Activated T-cell treated with anti-CD3 and anti-CD28 coated beads, Interleukin-2, amount 50 U/mL, for 1 hour (primary cell): ENCODE measurements at regions not wholly inside any gene's neighbourhood (a gene's known extent, or its start where the extent isn't known, plus 50 kb on each side); places are given as distances from the start of the nearest gene placed in this dataset.

Experiments used
- DNase-seq: peaks from one replicate; pipeline ENCODE4 v3.0.0-alpha.2; 2020

- no peak for DNase-seq
Measured at GRCh38 chr7:46468753-46469356, 547.8 kb upstream of the IGFBP3 start.

- DNase-seq: no peak
Measured at GRCh38 chr7:46463170-46463569, 542.1 kb upstream of the IGFBP3 start.

GRCh38 chr7:46461334-46461777, 540.3 kb upstream of the IGFBP3 start:
- DNase-seq: no peak

GRCh38 chr7:46459942-46460341, 538.9 kb upstream of the IGFBP3 start:
- DNase-seq: no peak

- DNase-seq: no peak
Measured at GRCh38 chr7:46454816-46455215, 533.7 kb upstream of the IGFBP3 start.

- no peak for DNase-seq
Measured at GRCh38 chr7:46452561-46453135, 531.6 kb upstream of the IGFBP3 start.

GRCh38 chr7:46451846-46452245, 530.8 kb upstream of the IGFBP3 start:
- no peak for DNase-seq

GRCh38 chr7:46450886-46451285, 529.8 kb upstream of the IGFBP3 start:
- no peak for DNase-seq

GRCh38 chr7:46450425-46450824, 529.4 kb upstream of the IGFBP3 start:
- DNase-seq: no peak

GRCh38 chr7:46449743-46450142, 528.7 kb upstream of the IGFBP3 start:
- no peak for DNase-seq

- DNase-seq: no peak
Measured at GRCh38 chr7:46448478-46448877, 527.4 kb upstream of the IGFBP3 start.

GRCh38 chr7:46446151-46446550, 525.1 kb upstream of the IGFBP3 start:
- DNase-seq: no peak

GRCh38 chr7:46444256-46444655, 523.2 kb upstream of the IGFBP3 start:
- no peak for DNase-seq

GRCh38 chr7:46440186-46440585, 519.1 kb upstream of the IGFBP3 start:
- no peak for DNase-seq

- no peak for DNase-seq
Measured at GRCh38 chr7:46432708-46433107, 511.6 kb upstream of the IGFBP3 start.

GRCh38 chr7:46428295-46428694, 507.2 kb upstream of the IGFBP3 start:
- DNase-seq: no peak

- DNase-seq: no peak
Measured at GRCh38 chr7:46424934-46425333, 503.9 kb upstream of the IGFBP3 start.

GRCh38 chr7:46421441-46422230, 500.6 kb upstream of the IGFBP3 start:
- no peak for DNase-seq

GRCh38 chr7:46414946-46415345, 493.9 kb upstream of the IGFBP3 start:
- DNase-seq: no peak

GRCh38 chr7:46411236-46411635, 490.2 kb upstream of the IGFBP3 start:
- DNase-seq: no peak

GRCh38 chr7:46407125-46407524, 486.1 kb upstream of the IGFBP3 start:
- DNase-seq: no peak

GRCh38 chr7:46397591-46397990, 476.5 kb upstream of the IGFBP3 start:
- DNase-seq: no peak

- DNase-seq: no peak
Measured at GRCh38 chr7:46396481-46396880, 475.4 kb upstream of the IGFBP3 start.

- no peak for DNase-seq
Measured at GRCh38 chr7:46393142-46393541, 472.1 kb upstream of the IGFBP3 start.
